ENCODE measurements at regions not wholly inside any gene's neighbourhood (a gene's known extent, or its start where the extent isn't known, plus 50 kb on each side); places are given as distances from the start of the nearest gene placed in this dataset.
"Not testable (repeated sequence)": the region's sequence is repeated elsewhere in the genome, so short reads cannot be mapped to it uniquely, and the experiment has no call there.

GRCh38 chr10:128576336-128576735, 450.1 kb upstream of the MKI67 start:
- no peak overlapping the region for H3K4me3 ChIP-seq (ENCODE audit: low read length)
- H3K27me3 ChIP-seq (ENCODE audit: control insufficient read depth, insufficient read depth, low read length): peaks cover 7% of the 10 kb centered on the region
- H3K9me3 ChIP-seq (ENCODE audit: control insufficient read depth, low read length): no peaks in the 10 kb centered on the region
- H3K36me3 ChIP-seq (ENCODE audit: control insufficient read depth, insufficient read depth, low read length): no peaks in the 10 kb centered on the region
- no peaks in the 10 kb centered on the region for H3K4me1 ChIP-seq (ENCODE audit: control insufficient read depth, insufficient read depth, low read length)
- H3K9ac ChIP-seq (ENCODE audit: low read length): no peak overlapping the region

- H3K36me3 ChIP-seq (ENCODE audit: control insufficient read depth, insufficient read depth, low read length): no peaks in the 10 kb centered on the region
- H3K4me3 ChIP-seq (ENCODE audit: low read length): no peak overlapping the region
- H3K9ac ChIP-seq (ENCODE audit: low read length): no peak overlapping the region
- H3K4me1 ChIP-seq (ENCODE audit: control insufficient read depth, insufficient read depth, low read length): no peaks in the 10 kb centered on the region
- peaks cover 3% of the 10 kb centered on the region for H3K27me3 ChIP-seq (ENCODE audit: control insufficient read depth, insufficient read depth, low read length)
- H3K9me3 ChIP-seq (ENCODE audit: control insufficient read depth, low read length): no peaks in the 10 kb centered on the region
These were observed 450.9 kb upstream of the MKI67 start for GRCh38 chr10:128576943-128577670.

- H3K36me3 ChIP-seq (ENCODE audit: control insufficient read depth, insufficient read depth, low read length): no peaks in the 10 kb centered on the region
- no peak overlapping the region for H3K9ac ChIP-seq (ENCODE audit: low read length)
- no peaks in the 10 kb centered on the region for H3K4me1 ChIP-seq (ENCODE audit: control insufficient read depth, insufficient read depth, low read length)
- H3K27me3 ChIP-seq (ENCODE audit: control insufficient read depth, insufficient read depth, low read length): no peaks in the 10 kb centered on the region
- H3K9me3 ChIP-seq (ENCODE audit: control insufficient read depth, low read length): no peaks in the 10 kb centered on the region
- no peak overlapping the region for H3K4me3 ChIP-seq (ENCODE audit: low read length)
These were observed 451.9 kb upstream of the MKI67 start for GRCh38 chr10:128577958-128578750.

- H3K9me3 ChIP-seq (ENCODE audit: control insufficient read depth, low read length): no peaks in the 10 kb centered on the region
- no peak overlapping the region for H3K9ac ChIP-seq (ENCODE audit: low read length)
- H3K27me3 ChIP-seq (ENCODE audit: control insufficient read depth, insufficient read depth, low read length): no peaks in the 10 kb centered on the region
- H3K36me3 ChIP-seq (ENCODE audit: control insufficient read depth, insufficient read depth, low read length): no peaks in the 10 kb centered on the region
- no peaks in the 10 kb centered on the region for H3K4me1 ChIP-seq (ENCODE audit: control insufficient read depth, insufficient read depth, low read length)
- no peak overlapping the region for H3K4me3 ChIP-seq (ENCODE audit: low read length)
These were observed 452.5 kb upstream of the MKI67 start for GRCh38 chr10:128578766-128579165.

- Histone ChIP-seq H3K9ac (ENCODE audit: low read length) (no peak overlapping the region), H3K4me1 (ENCODE audit: control insufficient read depth, insufficient read depth, low read length) (no peaks in the 10 kb centered on the region), H3K9me3 (ENCODE audit: control insufficient read depth, low read length) (no peaks in the 10 kb centered on the region), H3K27me3 (ENCODE audit: control insufficient read depth, insufficient read depth, low read length) (no peaks in the 10 kb centered on the region), H3K4me3 (ENCODE audit: low read length) (no peak overlapping the region), H3K36me3 (ENCODE audit: control insufficient read depth, insufficient read depth, low read length) (no peaks in the 10 kb centered on the region)
These were observed 453.1 kb upstream of the MKI67 start for GRCh38 chr10:128579280-128579865.

- no peak overlapping the region for H3K4me3 ChIP-seq (ENCODE audit: low read length)
- H3K36me3 ChIP-seq (ENCODE audit: control insufficient read depth, insufficient read depth, low read length): no peaks in the 10 kb centered on the region
- H3K27me3 ChIP-seq (ENCODE audit: control insufficient read depth, insufficient read depth, low read length): no peaks in the 10 kb centered on the region
- H3K4me1 ChIP-seq (ENCODE audit: control insufficient read depth, insufficient read depth, low read length): no peaks in the 10 kb centered on the region
- no peak overlapping the region for H3K9ac ChIP-seq (ENCODE audit: low read length)
- no peaks in the 10 kb centered on the region for H3K9me3 ChIP-seq (ENCODE audit: control insufficient read depth, low read length)
These were observed 453.7 kb upstream of the MKI67 start for GRCh38 chr10:128579901-128580300.

- not testable (repeated sequence) for H3K36me3 ChIP-seq (ENCODE audit: control insufficient read depth, insufficient read depth, low read length); H3K27me3 ChIP-seq (ENCODE audit: control insufficient read depth, insufficient read depth, low read length); H3K9me3 ChIP-seq (ENCODE audit: control insufficient read depth, low read length); H3K4me1 ChIP-seq (ENCODE audit: control insufficient read depth, insufficient read depth, low read length); H3K4me3 ChIP-seq (ENCODE audit: low read length); H3K9ac ChIP-seq (ENCODE audit: low read length)
These were observed 456.9 kb upstream of the MKI67 start for GRCh38 chr10:128583125-128583524.

- not testable (repeated sequence) for H3K36me3 ChIP-seq (ENCODE audit: control insufficient read depth, insufficient read depth, low read length); H3K27me3 ChIP-seq (ENCODE audit: control insufficient read depth, insufficient read depth, low read length); H3K9ac ChIP-seq (ENCODE audit: low read length); H3K4me3 ChIP-seq (ENCODE audit: low read length); H3K9me3 ChIP-seq (ENCODE audit: control insufficient read depth, low read length); H3K4me1 ChIP-seq (ENCODE audit: control insufficient read depth, insufficient read depth, low read length)
These were observed 460.4 kb upstream of the MKI67 start for GRCh38 chr10:128586599-128586998.

- no peaks in the 10 kb centered on the region for H3K27me3 ChIP-seq (ENCODE audit: control insufficient read depth, insufficient read depth, low read length)
- H3K4me1 ChIP-seq (ENCODE audit: control insufficient read depth, insufficient read depth, low read length): no peaks in the 10 kb centered on the region
- no peaks in the 10 kb centered on the region for H3K9me3 ChIP-seq (ENCODE audit: control insufficient read depth, low read length)
- no peaks in the 10 kb centered on the region for H3K36me3 ChIP-seq (ENCODE audit: control insufficient read depth, insufficient read depth, low read length)
- H3K9ac ChIP-seq (ENCODE audit: low read length): no peak overlapping the region
- H3K4me3 ChIP-seq (ENCODE audit: low read length): no peak overlapping the region
These were observed 461.5 kb upstream of the MKI67 start for GRCh38 chr10:128587689-128588088.

- H3K27me3 ChIP-seq (ENCODE audit: control insufficient read depth, insufficient read depth, low read length): no peaks in the 10 kb centered on the region
- H3K36me3 ChIP-seq (ENCODE audit: control insufficient read depth, insufficient read depth, low read length): no peaks in the 10 kb centered on the region
- H3K4me3 ChIP-seq (ENCODE audit: low read length): no peak overlapping the region
- H3K9ac ChIP-seq (ENCODE audit: low read length): no peak overlapping the region
- H3K4me1 ChIP-seq (ENCODE audit: control insufficient read depth, insufficient read depth, low read length): no peaks in the 10 kb centered on the region
- H3K9me3 ChIP-seq (ENCODE audit: control insufficient read depth, low read length): no peaks in the 10 kb centered on the region
These were observed 462.2 kb upstream of the MKI67 start for GRCh38 chr10:128588402-128588801.

- H3K36me3 ChIP-seq (ENCODE audit: control insufficient read depth, insufficient read depth, low read length): no peaks in the 10 kb centered on the region
- no peaks in the 10 kb centered on the region for H3K9me3 ChIP-seq (ENCODE audit: control insufficient read depth, low read length)
- no peaks in the 10 kb centered on the region for H3K27me3 ChIP-seq (ENCODE audit: control insufficient read depth, insufficient read depth, low read length)
- no peaks in the 10 kb centered on the region for H3K4me1 ChIP-seq (ENCODE audit: control insufficient read depth, insufficient read depth, low read length)
- H3K9ac ChIP-seq (ENCODE audit: low read length): no peak overlapping the region
- H3K4me3 ChIP-seq (ENCODE audit: low read length): no peak overlapping the region
These were observed 468.5 kb upstream of the MKI67 start for GRCh38 chr10:128594688-128595087.

- H3K4me1 ChIP-seq (ENCODE audit: control insufficient read depth, insufficient read depth, low read length): no peaks in the 10 kb centered on the region
- H3K4me3 ChIP-seq (ENCODE audit: low read length): no peak overlapping the region
These were observed 470.7 kb upstream of the MKI67 start for GRCh38 chr10:128596906-128597305.

More at GRCh38 chr10:128596906-128597305, 470.7 kb upstream of the MKI67 start:
- H3K36me3 ChIP-seq (ENCODE audit: control insufficient read depth, insufficient read depth, low read length): no peaks in the 10 kb centered on the region
- no peak overlapping the region for H3K9ac ChIP-seq (ENCODE audit: low read length)
- H3K9me3 ChIP-seq (ENCODE audit: control insufficient read depth, low read length): no peaks in the 10 kb centered on the region
- no peaks in the 10 kb centered on the region for H3K27me3 ChIP-seq (ENCODE audit: control insufficient read depth, insufficient read depth, low read length)

Data from mucosa of stomach (tissue), 1 donor.